ENCODE measurements at regions not wholly inside any gene's neighbourhood (a gene's known extent, or its start where the extent isn't known, plus 50 kb on each side); places are given as distances from the start of the nearest gene placed in this dataset.

DNA sequence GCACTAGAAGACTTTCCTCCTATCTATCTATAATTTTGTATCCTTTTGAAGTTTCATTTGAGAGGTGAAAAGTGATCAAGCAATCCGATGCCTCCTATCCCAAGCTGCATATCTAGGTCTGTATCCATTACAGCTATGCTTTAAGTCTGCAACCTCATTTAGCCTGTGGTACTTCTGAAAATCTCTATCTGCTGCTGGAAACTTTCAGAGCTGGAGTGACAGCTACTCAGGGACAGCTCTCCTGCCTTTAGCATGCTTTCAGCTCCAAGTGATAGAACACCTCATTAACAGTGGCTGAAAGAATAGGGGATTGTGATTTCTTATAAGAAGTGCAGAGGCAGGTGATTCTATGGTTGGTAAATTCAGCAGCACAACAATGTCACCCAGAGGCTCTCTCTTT lies 1153.5 kb downstream of the AACS start (continued):
- no peak for TF ChIP-seq TAF7 (optimal IDR thresholded peaks at IDR 0.05; ENCODE audit: borderline replicate concordance, low read depth, low read length)
- TF ChIP-seq NANOG (IDR thresholded peaks at IDR 0.05; ENCODE audit: insufficient read depth, low read depth, low read length, poor library complexity, severe bottlenecking) = no peak
- TF ChIP-seq KDM5A (IDR thresholded peaks at IDR 0.05; ENCODE audit: low read length) = no peak
- no peak for TF ChIP-seq SIRT6 (IDR thresholded peaks at IDR 0.05; ENCODE audit: low read length)
- no peak for TF ChIP-seq GABPA (IDR thresholded peaks at IDR 0.05; ENCODE audit: borderline replicate concordance, insufficient read depth, low read length)
- no peak for TF ChIP-seq RBBP5 (IDR thresholded peaks at IDR 0.05; ENCODE audit: borderline replicate concordance, low read depth, low read length)
- TF ChIP-seq SAP30 (IDR thresholded peaks at IDR 0.05; ENCODE audit: insufficient read depth, insufficient replicate concordance, low read length) = no peak
- no peak for TF ChIP-seq CREB1 (IDR thresholded peaks at IDR 0.05)
